Right lobe of liver (tissue), 6 donors: ENCODE measurements at regions not wholly inside any gene's neighbourhood (a gene's known extent, or its start where the extent isn't known, plus 50 kb on each side); places are given as distances from the start of the nearest gene placed in this dataset.
"Not testable (repeated sequence)": the region's sequence is repeated elsewhere in the genome, so short reads cannot be mapped to it uniquely, and the experiment has no call there.

ENCODE experiments used
- ATAC-seq, 4 donors: fragments of 200-7000 bp; cut with Tn5 transposase; one replicate each; pipeline ENCODE4 v1.9.1; 2020; ENCODE audit warnings: mild to moderate bottlenecking in 4 of 4, moderate library complexity in 4 of 4
- DNase-seq, 3 donors: peaks; one replicate each; pipeline ENCODE4 v3.0.0-alpha.2; 2020
- H3K27ac ChIP-seq, 3 donors: fragments of 200-600 bp; one replicate each; pipeline ENCODE4 v1.8.0; 2022
- H3K27me3 ChIP-seq, 2 donors: fragments of 200-600 bp; one replicate each; pipeline ENCODE4 v1.8.0; 2022
- H3K36me3 ChIP-seq, 4 donors: fragments of 200-600 bp; sonication (generic) in 1 of 4; one replicate each; pipeline versions ENCODE4 v1.5.1 to v1.8.0; 2017 to 2022; ENCODE audit warnings: control low read depth in 1 of 4
- H3K4me1 ChIP-seq, 4 donors: fragments of 200-600 bp; sonication (generic) in 1 of 4; one replicate each; pipeline versions ENCODE4 v1.5.1 to v1.8.0; 2017 to 2022; ENCODE audit warnings: control low read depth in 1 of 4
- H3K4me3 ChIP-seq, 3 donors: fragments of 200-600 bp; one replicate each; pipeline ENCODE4 v1.8.0; 2022
- H3K9me3 ChIP-seq, 4 donors: fragments of 200-600 bp; sonication (generic) in 1 of 4; one replicate each; pipeline versions ENCODE4 v1.5.1 to v1.8.0; 2017 to 2022; ENCODE audit warnings: control low read depth in 1 of 4
- POLR2A ChIP-seq: fragments of 450-650 bp; IDR thresholded peaks from one replicate; pipeline ENCODE4 v1.6.1; 2017; ENCODE audit warnings: antibody characterized with exemption, mild to moderate bottlenecking
- WGBS: methylation state at CpG from one replicate; pipeline ENCODE4 v1.1.6; 2018; ENCODE audit warnings: low coverage, low lambda C conversion rate; ENCODE audit not compliant: insufficient coverage; ENCODE audit errors: missing lambda C conversion rate; 5-methylcytosine and 5-hydroxymethylcytosine counted together
- intact Hi-C, 2 donors: fragments of 100-400 bp; cut with DNase I; formaldehyde crosslinking; loops; one replicate each; pipeline versions ENCODE4 v1.11.2 to v1.14.1; 2022
- TF ChIP-seq, protein P1 (sequence below), 4 donors: fragments of 200-600 bp in 3 of 4; fragments of 450-650 bp in 1 of 4; IDR thresholded peaks; one replicate each; pipeline versions ENCODE4 v1.5.1 to v1.8.0; 2016 to 2022; ENCODE audit warnings: antibody characterized with exemption in 4 of 4, mild to moderate bottlenecking in 2 of 4
- donor health status: DM: no; HTN: yes; CAD: no.
- donor health status: DM: no; HTN: no; CAD: no.
- donor health status: DM: no; HTN: no; CAD: no.
- donor health status: DM: no; HTN: yes; CAD: no.
- donor health status: DM: no; HTN: yes; CAD: no.

- 56% methylated on average over 1 of the region's 1 CpG for WGBS
- H3K27me3 ChIP-seq = no peaks in the 10 kb centered on the region
- TF ChIP-seq, protein P1, sequence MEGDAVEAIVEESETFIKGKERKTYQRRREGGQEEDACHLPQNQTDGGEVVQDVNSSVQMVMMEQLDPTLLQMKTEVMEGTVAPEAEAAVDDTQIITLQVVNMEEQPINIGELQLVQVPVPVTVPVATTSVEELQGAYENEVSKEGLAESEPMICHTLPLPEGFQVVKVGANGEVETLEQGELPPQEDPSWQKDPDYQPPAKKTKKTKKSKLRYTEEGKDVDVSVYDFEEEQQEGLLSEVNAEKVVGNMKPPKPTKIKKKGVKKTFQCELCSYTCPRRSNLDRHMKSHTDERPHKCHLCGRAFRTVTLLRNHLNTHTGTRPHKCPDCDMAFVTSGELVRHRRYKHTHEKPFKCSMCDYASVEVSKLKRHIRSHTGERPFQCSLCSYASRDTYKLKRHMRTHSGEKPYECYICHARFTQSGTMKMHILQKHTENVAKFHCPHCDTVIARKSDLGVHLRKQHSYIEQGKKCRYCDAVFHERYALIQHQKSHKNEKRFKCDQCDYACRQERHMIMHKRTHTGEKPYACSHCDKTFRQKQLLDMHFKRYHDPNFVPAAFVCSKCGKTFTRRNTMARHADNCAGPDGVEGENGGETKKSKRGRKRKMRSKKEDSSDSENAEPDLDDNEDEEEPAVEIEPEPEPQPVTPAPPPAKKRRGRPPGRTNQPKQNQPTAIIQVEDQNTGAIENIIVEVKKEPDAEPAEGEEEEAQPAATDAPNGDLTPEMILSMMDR (IDR thresholded peaks at IDR 0.05) = no peak
- no peak for TF ChIP-seq POLR2A
- no peak overlapping the region for H3K4me3 ChIP-seq
- DNase-seq (no peak), ATAC-seq (no peak)
- no peak overlapping the region for H3K27ac ChIP-seq
- intact Hi-C loops = no loop called here
- H3K9me3 ChIP-seq = no peaks in the 10 kb centered on the region
- no peaks in the 10 kb centered on the region for H3K4me1 ChIP-seq
- no peaks in the 10 kb centered on the region for H3K36me3 ChIP-seq
These were observed 135.1 kb downstream of the KIF4B start for GRCh38 chr5:155148694-155149093.

DNA sequence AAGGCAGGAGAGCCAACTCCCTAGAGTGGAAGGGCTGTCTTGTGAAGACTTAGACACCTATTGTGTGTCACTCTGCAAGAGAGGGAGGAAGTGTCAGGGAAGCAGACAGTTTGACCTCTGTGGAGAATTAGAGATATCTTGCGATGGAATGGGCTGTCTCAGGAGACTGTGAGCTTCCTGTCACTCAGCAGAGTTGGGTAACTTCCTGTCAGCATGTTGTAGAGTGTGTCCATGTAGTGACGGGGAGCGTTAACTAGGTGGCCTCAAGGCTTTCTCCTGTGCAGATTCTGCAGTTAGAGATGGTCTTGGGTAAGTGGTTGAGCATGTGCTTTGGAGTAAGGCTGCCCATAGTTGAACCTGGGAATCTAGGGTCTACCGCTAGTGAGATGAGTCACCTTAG, 136.5 kb downstream of the KIF4B start:
- Histone ChIP-seq H3K4me1 (no peaks in the 10 kb centered on the region), H3K27ac (no peak overlapping the region), H3K4me3 (no peak overlapping the region), H3K36me3 (no peaks in the 10 kb centered on the region), H3K9me3 (no peaks in the 10 kb centered on the region), H3K27me3 (no peaks in the 10 kb centered on the region)
- no peak for DNase-seq
- peak; percentile 14 to 53 (median 38) for ATAC-seq
- intact Hi-C loops = no loop called here
- TF ChIP-seq, protein P1 (IDR thresholded peaks at IDR 0.05) = no peak
- TF ChIP-seq POLR2A = no peak
- 50% methylated on average over 3 of the region's 4 CpGs for WGBS

DNA sequence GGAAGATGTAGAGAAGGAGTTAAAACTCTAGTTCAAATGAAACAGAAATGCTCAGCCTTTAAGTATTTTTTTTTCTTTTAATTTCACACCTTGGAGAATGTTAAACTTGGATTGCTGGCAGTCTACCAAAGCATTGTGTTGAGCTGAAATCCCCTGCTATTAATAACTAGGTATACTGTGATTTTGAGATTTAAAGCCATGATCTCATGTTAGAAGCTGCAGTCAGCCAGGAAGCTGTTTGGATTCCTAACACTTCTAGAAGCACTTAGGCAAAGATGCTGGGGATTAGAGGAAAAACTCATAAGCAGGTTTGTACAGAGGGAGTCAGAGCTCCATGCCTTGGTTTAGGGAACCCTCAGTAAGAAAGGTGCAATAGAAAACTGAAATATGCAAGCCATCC, 141.4 kb downstream of the KIF4B start:
- H3K4me3 ChIP-seq = no peak overlapping the region
- H3K4me1 ChIP-seq = no peaks in the 10 kb centered on the region
- intact Hi-C loops = no loop called here
- DNase-seq = no peak
- no peaks in the 10 kb centered on the region for H3K36me3 ChIP-seq
- H3K9me3 ChIP-seq = no peaks in the 10 kb centered on the region
- H3K27ac ChIP-seq = no peak overlapping the region
- no peak for TF ChIP-seq POLR2A
- TF ChIP-seq, protein P1 (IDR thresholded peaks at IDR 0.05) = no peak
- H3K27me3 ChIP-seq = no peaks in the 10 kb centered on the region
- ATAC-seq = no peak

DNA sequence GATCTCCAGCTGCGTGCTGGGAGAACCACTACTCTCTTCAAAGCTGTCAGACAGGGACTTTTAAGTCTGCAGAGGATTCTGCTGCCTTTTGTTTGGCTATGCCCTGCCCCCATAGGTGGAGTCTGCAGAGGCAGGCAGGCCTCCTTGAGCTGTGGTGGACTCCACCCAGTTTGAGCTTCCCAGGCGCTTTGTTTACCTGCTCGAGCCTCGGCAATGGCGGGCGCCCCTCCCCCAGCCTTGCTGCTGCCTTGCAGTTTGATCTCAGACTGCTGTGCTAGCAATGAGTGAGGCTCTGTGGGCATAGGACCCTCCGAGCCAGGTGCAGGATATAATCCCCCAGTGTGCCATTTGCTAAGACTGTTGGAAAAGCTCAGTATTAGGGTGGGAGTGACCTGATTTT, 149.5 kb downstream of the KIF4B start:
- not testable (repeated sequence) for H3K4me1 ChIP-seq

GRCh38 chr5:155167736-155168135, 154.2 kb downstream of the KIF4B start:
- TF ChIP-seq POLR2A = no peak
- TF ChIP-seq, protein P1 (IDR thresholded peaks at IDR 0.05) = no peak
- Histone ChIP-seq H3K4me1 (no peaks in the 10 kb centered on the region), H3K27me3 (no peaks in the 10 kb centered on the region), H3K27ac (no peak overlapping the region), H3K9me3 (no peaks in the 10 kb centered on the region), H3K36me3 (no peaks in the 10 kb centered on the region), H3K4me3 (no peak overlapping the region)
- DNase-seq (no peak), ATAC-seq (no peak)
- intact Hi-C loops = no loop called here
- WGBS = 23% methylated on average over 2 of the region's 3 CpGs

More for the DNA sequence above, 149.5 kb downstream of the KIF4B start:
- H3K27me3 ChIP-seq, intact Hi-C loops, H3K4me3 ChIP-seq, H3K9me3 ChIP-seq, H3K27ac ChIP-seq, DNase-seq, ATAC-seq, H3K36me3 ChIP-seq: not testable (repeated sequence)
- 37% methylated on average over 5 of the region's 7 CpGs for WGBS
